GM12878 (cell line): ENCODE measurements at regions not wholly inside any gene's neighbourhood (a gene's known extent, or its start where the extent isn't known, plus 50 kb on each side); places are given as distances from the start of the nearest gene placed in this dataset.

ENCODE experiments used
- CBX5 ChIP-seq: sonication (generic); IDR thresholded peaks from 2 replicates; pipeline ENCODE4 v1.6.1; 2016; ENCODE audit warnings: low read depth, moderate library complexity, mild to moderate bottlenecking, inconsistent platforms
- CTCF ChIP-seq, 3 experiments: IDR thresholded peaks in 2 of 3; conservative IDR thresholded peaks in 1 of 3; 2 replicates each; pipeline ENCODE4 v1.5.1; 2011; ENCODE audit warnings: low read depth in 3 of 3, low read length in 3 of 3, mild to moderate bottlenecking in 3 of 3, control low read depth in 2 of 3, moderate library complexity in 2 of 3, inconsistent platforms in 1 of 3, mixed read lengths in 1 of 3; ENCODE audit not compliant: control insufficient read depth in 2 of 3, insufficient read depth in 1 of 3; ENCODE audit errors: extremely low read depth in 1 of 3
- MAX ChIP-seq: IDR thresholded peaks from 2 replicates; pipeline ENCODE4 v1.6.1; 2012; ENCODE audit warnings: low read depth, low read length, improper control_type of control experiment
- PML ChIP-seq: IDR thresholded peaks from 2 replicates; pipeline ENCODE4 v1.6.1; 2012; ENCODE audit warnings: low read length, inconsistent platforms
- RELA ChIP-seq: fragments of 450-650 bp; IDR thresholded peaks from 2 replicates; pipeline ENCODE4 v1.8.0; 2014; ENCODE audit warnings: borderline replicate concordance; ENCODE audit not compliant: partially characterized antibody

- no peak for TF ChIP-seq CTCF (IDR thresholded peaks at IDR 0.05 in 2 of 3, conservative IDR thresholded peaks at IDR 0.05 in 1 of 3; ENCODE audit: control insufficient read depth in 2 of 3, extremely low read depth in 1 of 3, insufficient read depth in 1 of 3, low read depth in 3 of 3, low read length in 3 of 3)
- no peak for TF ChIP-seq PML
- no peak for TF ChIP-seq MAX
- TF ChIP-seq CBX5: no peak
- TF ChIP-seq RELA: no peak
Observed at GRCh38 chr1:200245473-200245872, 164.4 kb downstream of the ZNF281 start.
